ENCODE measurements at regions not wholly inside any gene's neighbourhood (a gene's known extent, or its start where the extent isn't known, plus 50 kb on each side); places are given as distances from the start of the nearest gene placed in this dataset.

GRCh38 chr12:83388551-83388950 is 701.8 kb downstream of the TMTC2 start:
- Histone ChIP-seq H3K4me3 (ENCODE audit: low read depth, low read length) (no peak overlapping the region), H3K36me3 (ENCODE audit: control insufficient read depth in 2 of 2, insufficient read depth in 1 of 2, low read length in 2 of 2) (no peaks in the 10 kb centered on the region), H3K27ac (ENCODE audit: extremely low read depth, low read depth, low read length) (no peak overlapping the region), H3K9me3 (ENCODE audit: control insufficient read depth, insufficient read depth, low read depth, low read length) (no peaks in the 10 kb centered on the region), H3K4me1 (ENCODE audit: control insufficient read depth, insufficient read depth, low read length) (no peaks in the 10 kb centered on the region)
- ChIA-PET CTCF (interaction anchor here (0.6 to 2.5 kb wide), 8 partner anchors 18 to 1158 kb away, joined by 3 to 11 read pairs (median 4); partner anchors contain the start of gene TMTC2), POLR2A (no interaction called here)
- TF ChIP-seq KLF10 (tag by site-specific recombination; IDR thresholded peaks at IDR 0.05), result no peak
- TF ChIP-seq ZNF561 (tag by site-specific recombination; IDR thresholded peaks at IDR 0.05; ENCODE audit: borderline replicate concordance), result no peak
- no peak for TF ChIP-seq MZF1 (tag by site-specific recombination; IDR thresholded peaks at IDR 0.05; ENCODE audit: borderline replicate concordance)
- TF ChIP-seq TSHZ1 (tag by site-specific recombination; IDR thresholded peaks at IDR 0.05; ENCODE audit: borderline replicate concordance), result no peak

GRCh38 chr12:83386527-83387264 is 700.0 kb downstream of the TMTC2 start:
- CTCF ChIA-PET, result interaction anchor here (0.6 to 1.0 kb wide), 3 partner anchors 27 to 701 kb away, joined by 3 read pairs; no protein-coding TSS in a partner anchor
- Histone ChIP-seq H3K9me3 (ENCODE audit: control insufficient read depth, insufficient read depth, low read depth, low read length) (no peaks in the 10 kb centered on the region), H3K36me3 (ENCODE audit: control insufficient read depth in 2 of 2, insufficient read depth in 1 of 2, low read length in 2 of 2) (no peaks in the 10 kb centered on the region), H3K27ac (ENCODE audit: extremely low read depth, low read depth, low read length) (no peak overlapping the region), H3K4me3 (ENCODE audit: low read depth, low read length) (no peak overlapping the region), H3K4me1 (ENCODE audit: control insufficient read depth, insufficient read depth, low read length) (no peaks in the 10 kb centered on the region)
- POLR2A ChIA-PET, result no interaction called here
- TF ChIP-seq ZNF174 (tag by site-specific recombination; IDR thresholded peaks at IDR 0.05), result no peak
- no peak for TF ChIP-seq ZNF155 (tag by site-specific recombination; IDR thresholded peaks at IDR 0.05)
- TF ChIP-seq HIC1 (tag by site-specific recombination; IDR thresholded peaks at IDR 0.05), result no peak
- no peak for TF ChIP-seq ZNF148 (tag by site-specific recombination; IDR thresholded peaks at IDR 0.05; ENCODE audit: borderline replicate concordance)
- TF ChIP-seq ZNF830 (tag by site-specific recombination; IDR thresholded peaks at IDR 0.05; ENCODE audit: low read depth), result no peak
- TF ChIP-seq ZNF404 (tag by site-specific recombination; IDR thresholded peaks at IDR 0.05), result no peak
- no peak for TF ChIP-seq ZNF16 (tag by site-specific recombination; IDR thresholded peaks at IDR 0.05; ENCODE audit: low read depth)
- no peak for TF ChIP-seq ZNF292 (tag by site-specific recombination; IDR thresholded peaks at IDR 0.05; ENCODE audit: borderline replicate concordance, low read depth)
- TF ChIP-seq KLF8 (tag by site-specific recombination; IDR thresholded peaks at IDR 0.05), result no peak
- TF ChIP-seq SALL2 (tag by site-specific recombination; IDR thresholded peaks at IDR 0.05; ENCODE audit: borderline replicate concordance), result no peak
- TF ChIP-seq ZNF785 (tag by site-specific recombination; IDR thresholded peaks at IDR 0.05), result no peak
- no peak for TF ChIP-seq ZNF510 (tag by site-specific recombination; IDR thresholded peaks at IDR 0.05; ENCODE audit: insufficient replicate concordance)
- TF ChIP-seq ZNF639 (tag by site-specific recombination; IDR thresholded peaks at IDR 0.05), result no peak
- no peak for TF ChIP-seq ZNF747 (tag by site-specific recombination; IDR thresholded peaks at IDR 0.05)
- no peak for TF ChIP-seq ZEB2 (tag by site-specific recombination; IDR thresholded peaks at IDR 0.05)
- no peak for TF ChIP-seq ZNF768 (tag by site-specific recombination; IDR thresholded peaks at IDR 0.05)
- no peak for TF ChIP-seq ZNF596 (tag by site-specific recombination; IDR thresholded peaks at IDR 0.05)
- TF ChIP-seq ATF2 (tag by site-specific recombination; IDR thresholded peaks at IDR 0.05; ENCODE audit: low read depth), result no peak
- no peak for TF ChIP-seq ZNF138 (tag by site-specific recombination; IDR thresholded peaks at IDR 0.05; ENCODE audit: borderline replicate concordance)
